ENCODE measurements at regions not wholly inside any gene's neighbourhood (a gene's known extent, or its start where the extent isn't known, plus 50 kb on each side); places are given as distances from the start of the nearest gene placed in this dataset.
"Not testable (repeated sequence)": the region's sequence is repeated elsewhere in the genome, so short reads cannot be mapped to it uniquely, and the experiment has no call there.

DNA sequence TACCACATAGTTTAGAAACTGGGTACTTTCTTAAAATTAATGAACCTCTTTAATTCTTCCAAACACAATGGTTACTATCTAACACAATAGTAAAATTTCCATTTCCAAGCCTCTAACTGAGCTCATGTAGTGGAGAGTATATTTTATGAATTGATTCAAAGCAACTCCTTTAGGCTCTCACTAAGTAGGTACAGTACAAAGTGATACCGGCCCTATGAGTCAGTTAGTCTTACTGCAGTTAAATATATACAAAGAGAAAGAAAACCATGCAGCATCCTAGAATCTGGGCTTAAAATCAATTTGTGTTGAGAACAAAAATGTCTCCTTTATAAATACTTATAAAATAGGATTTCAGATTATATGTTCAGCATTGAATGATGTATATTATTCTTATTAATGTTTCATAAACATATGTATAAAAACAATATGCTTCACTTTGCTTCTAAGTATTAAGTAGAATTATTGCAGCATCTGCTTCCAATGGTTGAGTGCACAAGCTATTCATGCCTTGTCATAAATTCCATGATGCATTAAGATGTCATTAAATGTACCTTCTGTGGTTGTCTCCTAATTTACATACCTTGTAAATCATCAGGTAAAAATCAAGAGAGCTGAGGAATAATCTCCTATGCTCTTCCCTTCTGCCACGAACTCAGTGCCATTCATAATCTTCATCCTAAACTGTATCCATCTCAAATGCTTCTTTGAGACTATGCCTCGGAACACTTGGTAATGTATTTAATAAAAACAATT lies 1037.8 kb downstream of the STPG2 start:
- no peak overlapping the region for H3K4me3 ChIP-seq
- H3K27me3 ChIP-seq = peaks cover 4% of the 10 kb centered on the region
- H3K36me3 ChIP-seq = no peaks in the 10 kb centered on the region
- H3K27ac ChIP-seq = no peak overlapping the region
- H3K4me1 ChIP-seq = no peaks in the 10 kb centered on the region
- no peaks in the 10 kb centered on the region for H3K9me3 ChIP-seq (replicated peaks)
- DNase-seq = no peak

DNA sequence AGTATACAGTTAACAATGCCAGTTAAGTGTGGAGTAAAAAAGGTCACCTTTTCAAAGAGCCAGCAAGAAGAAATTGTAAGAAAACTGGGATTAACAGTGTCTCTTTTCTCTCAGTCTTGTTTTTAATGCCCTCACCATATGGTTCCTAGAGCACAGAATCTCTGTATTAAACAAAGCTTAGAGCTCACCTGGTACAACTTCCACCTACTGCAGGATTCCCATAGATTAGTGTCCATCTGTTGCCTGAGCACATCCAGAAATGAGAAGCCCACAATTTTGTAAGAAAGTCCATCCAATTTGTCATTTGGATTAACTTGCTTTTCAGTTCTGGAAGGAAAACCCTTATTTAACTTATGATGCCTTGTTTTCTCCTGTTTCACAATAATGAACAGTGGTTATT lies 1037.1 kb downstream of the STPG2 start:
- Histone ChIP-seq H3K27me3 (peaks cover 4% of the 10 kb centered on the region), H3K36me3 (no peaks in the 10 kb centered on the region), H3K4me3 (no peak overlapping the region), H3K4me1 (no peaks in the 10 kb centered on the region), H3K9me3 (replicated peaks) (no peaks in the 10 kb centered on the region), H3K27ac (no peak overlapping the region)
- DNase-seq = no peak

DNA sequence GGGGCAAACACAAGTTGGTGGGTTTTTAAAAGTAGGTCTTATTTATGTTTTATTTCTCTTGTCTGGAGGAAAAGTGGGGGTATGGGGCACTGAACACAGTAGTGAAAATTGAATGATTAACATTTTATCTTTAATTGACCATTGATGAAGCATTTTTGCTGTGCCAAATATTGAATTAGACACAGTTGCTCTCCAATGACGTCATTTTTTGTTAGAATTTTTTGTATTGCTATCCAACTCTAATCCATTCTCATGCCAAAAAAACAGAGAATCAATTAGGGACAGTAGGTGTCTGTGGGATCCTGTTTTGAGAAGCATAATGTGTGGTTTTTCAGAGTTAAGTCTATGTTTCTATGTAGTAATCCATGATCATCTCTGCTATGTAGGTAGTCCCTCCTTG lies 1032.8 kb downstream of the STPG2 start:
- Histone ChIP-seq H3K36me3 (no peaks in the 10 kb centered on the region), H3K27me3 (no peaks in the 10 kb centered on the region)
- DNase-seq = no peak

DNA sequence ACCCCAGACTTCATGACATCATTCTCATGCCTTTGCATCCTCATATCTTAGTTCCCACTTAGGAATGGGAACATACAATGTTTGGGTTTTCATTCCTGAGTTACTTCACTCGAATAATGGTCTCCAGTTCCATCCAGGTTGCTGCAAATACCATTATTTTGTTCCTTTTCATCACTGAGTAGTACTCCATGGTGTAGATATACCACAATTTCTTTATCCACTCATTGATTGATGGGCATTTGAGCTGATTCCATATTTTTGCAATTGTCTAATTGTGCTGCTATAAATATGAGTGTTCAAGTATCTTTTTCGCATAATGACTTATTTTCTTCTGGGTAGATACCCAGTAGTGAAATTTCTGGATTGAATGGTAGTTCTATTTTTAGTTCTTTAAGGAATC lies 1026.8 kb downstream of the STPG2 start:
- DNase-seq = no peak
- H3K27ac ChIP-seq = no peak overlapping the region
- H3K9me3 ChIP-seq (replicated peaks) = no peaks in the 10 kb centered on the region
- no peak overlapping the region for H3K4me3 ChIP-seq
- H3K36me3 ChIP-seq = no peaks in the 10 kb centered on the region
- H3K27me3 ChIP-seq = no peaks in the 10 kb centered on the region
- no peaks in the 10 kb centered on the region for H3K4me1 ChIP-seq

More for the DNA sequence above, 1032.8 kb downstream of the STPG2 start:
- Histone ChIP-seq H3K4me1 (no peaks in the 10 kb centered on the region), H3K9me3 (replicated peaks) (no peaks in the 10 kb centered on the region), H3K4me3 (no peak overlapping the region), H3K27ac (no peak overlapping the region)

DNA sequence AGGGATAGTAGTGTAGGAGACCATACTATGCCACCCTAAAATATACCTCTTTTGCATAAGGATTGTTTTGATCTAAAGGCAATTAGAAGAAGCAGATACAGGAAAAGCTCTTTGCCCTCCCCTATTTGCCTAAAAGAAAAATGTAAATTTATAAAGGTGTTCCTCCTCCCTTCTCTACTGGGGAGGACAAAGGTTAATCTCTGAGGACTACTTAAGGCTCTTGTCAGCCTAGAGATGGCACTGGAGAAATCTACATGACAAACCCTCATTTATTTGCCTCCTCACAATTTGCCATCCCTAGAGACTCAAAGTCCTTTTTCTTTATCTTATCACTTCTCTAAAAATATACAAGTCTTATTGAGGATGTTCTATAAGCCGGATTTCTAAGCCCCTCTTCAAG lies 1021.8 kb downstream of the STPG2 start:
- Histone ChIP-seq H3K4me3 (no peak overlapping the region), H3K27me3 (no peaks in the 10 kb centered on the region), H3K27ac (no peak overlapping the region), H3K36me3 (no peaks in the 10 kb centered on the region), H3K4me1 (no peaks in the 10 kb centered on the region), H3K9me3 (replicated peaks) (no peaks in the 10 kb centered on the region)
- no peak for DNase-seq

DNA sequence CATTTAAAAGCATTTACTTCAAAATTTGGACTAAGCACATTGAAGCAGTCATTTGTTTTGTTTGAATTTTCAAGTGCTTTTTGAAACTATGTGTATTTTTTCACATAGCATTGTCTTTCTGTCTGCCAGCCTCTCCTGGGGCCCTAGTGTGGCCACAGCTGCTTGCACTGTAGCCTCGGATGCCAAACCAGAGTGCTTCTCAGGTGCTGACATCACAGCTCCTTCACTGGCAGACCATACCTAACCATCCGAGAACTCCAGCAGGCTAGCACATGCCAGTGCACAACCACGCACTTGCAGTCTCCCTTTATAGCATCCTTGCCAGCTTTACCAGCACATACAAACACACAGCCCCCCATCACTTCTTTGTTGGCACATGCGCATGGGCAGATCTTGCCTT lies 1019.7 kb downstream of the STPG2 start:
- H3K27me3 ChIP-seq = no peaks in the 10 kb centered on the region
- no peaks in the 10 kb centered on the region for H3K36me3 ChIP-seq
- DNase-seq = no peak
- H3K9me3 ChIP-seq (replicated peaks) = no peaks in the 10 kb centered on the region
- no peaks in the 10 kb centered on the region for H3K4me1 ChIP-seq
- H3K27ac ChIP-seq = no peak overlapping the region
- no peak overlapping the region for H3K4me3 ChIP-seq

DNA sequence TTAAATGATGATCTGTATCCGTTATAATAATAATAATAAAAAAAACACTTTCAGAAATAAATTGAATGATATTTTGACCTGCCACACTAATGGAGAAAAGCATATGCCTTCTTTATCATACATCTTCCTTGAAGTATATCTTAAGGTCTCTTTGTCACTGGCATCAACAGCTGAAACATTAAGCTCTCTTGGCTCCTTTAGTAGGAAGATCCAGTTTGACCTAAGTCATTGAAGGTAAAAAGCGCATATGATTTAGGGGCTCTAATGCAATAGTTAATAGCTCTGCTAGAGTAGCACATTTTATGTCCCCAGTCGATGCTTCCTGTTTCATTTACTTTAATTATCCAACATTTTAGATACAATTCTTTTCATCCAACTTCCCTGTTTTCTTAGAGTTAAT lies 1010.8 kb downstream of the STPG2 start:
- H3K27ac ChIP-seq = no peak overlapping the region

DNA sequence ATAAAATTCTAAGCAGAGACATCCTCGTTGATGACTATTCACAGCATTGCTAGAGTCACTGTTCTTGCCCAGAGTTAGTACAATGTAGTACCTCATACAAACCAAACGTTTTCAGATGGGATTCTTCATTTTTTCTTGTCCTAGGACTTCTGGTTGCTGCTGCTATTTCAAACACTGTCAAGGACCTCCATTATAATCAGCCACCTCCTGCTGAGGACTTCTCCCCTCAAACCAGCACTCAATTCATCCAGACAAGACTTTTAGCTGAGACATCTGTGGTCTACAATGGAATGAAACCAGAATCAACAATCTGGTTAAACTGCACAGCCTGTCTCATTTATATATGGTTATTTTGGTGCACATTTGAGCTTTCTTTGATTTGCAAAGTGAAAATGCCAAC lies 1008.8 kb downstream of the STPG2 start:
- Histone ChIP-seq H3K36me3 (no peaks in the 10 kb centered on the region), H3K27me3 (no peaks in the 10 kb centered on the region), H3K4me1 (no peaks in the 10 kb centered on the region), H3K9me3 (replicated peaks) (no peaks in the 10 kb centered on the region), H3K4me3 (no peak overlapping the region), H3K27ac (no peak overlapping the region)
- DNase-seq = no peak

More for the DNA sequence above, 1010.8 kb downstream of the STPG2 start:
- H3K36me3 ChIP-seq = no peaks in the 10 kb centered on the region
- no peaks in the 10 kb centered on the region for H3K9me3 ChIP-seq (replicated peaks)
- H3K4me1 ChIP-seq = no peaks in the 10 kb centered on the region
- no peak overlapping the region for H3K4me3 ChIP-seq
- no peaks in the 10 kb centered on the region for H3K27me3 ChIP-seq
- no peak for DNase-seq

DNA sequence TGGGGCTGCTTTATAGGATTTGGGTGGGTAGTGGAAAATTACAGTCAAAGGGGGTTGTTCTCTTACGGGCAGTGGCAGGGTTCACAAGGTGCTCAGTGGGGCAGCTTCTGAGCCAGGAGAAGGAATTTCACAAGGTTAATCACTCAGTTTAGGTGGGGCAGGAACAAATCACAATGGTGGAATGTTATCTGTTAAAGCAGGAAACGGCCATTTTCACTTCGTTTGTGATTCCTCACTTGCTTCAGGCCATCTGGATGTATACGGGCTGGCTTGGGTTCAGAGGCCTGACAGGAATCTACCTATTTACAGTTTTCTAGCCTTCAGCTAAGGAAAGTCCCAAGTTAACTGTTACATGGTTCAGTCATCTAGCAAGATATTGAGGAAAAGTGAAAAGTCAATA lies 1003.5 kb downstream of the STPG2 start:
- Histone ChIP-seq H3K4me3 (no peak overlapping the region), H3K4me1 (no peaks in the 10 kb centered on the region), H3K27me3 (no peaks in the 10 kb centered on the region), H3K27ac (no peak overlapping the region), H3K9me3 (replicated peaks) (no peaks in the 10 kb centered on the region), H3K36me3 (no peaks in the 10 kb centered on the region)
- DNase-seq = no peak

DNA sequence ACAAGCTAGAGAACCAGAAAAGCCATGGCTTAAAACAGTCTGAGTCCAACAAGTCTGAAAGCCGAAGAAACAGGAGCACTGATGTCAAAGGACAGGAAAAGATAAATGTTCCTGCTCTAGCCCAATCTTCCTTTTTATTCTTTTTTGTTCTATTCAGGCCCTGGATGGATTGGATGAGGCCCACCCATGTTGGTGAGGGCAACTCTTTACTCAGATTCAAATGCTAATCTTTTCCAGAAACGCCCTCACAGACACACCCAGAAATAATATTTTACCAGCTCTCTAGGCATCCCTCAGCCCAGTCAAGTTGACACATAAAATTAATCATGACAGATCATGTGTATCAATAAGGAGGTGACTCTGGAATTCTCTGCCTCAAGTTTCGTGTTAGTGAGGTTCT lies 1002.7 kb downstream of the STPG2 start:
- H3K36me3 ChIP-seq = no peaks in the 10 kb centered on the region
- no peak overlapping the region for H3K27ac ChIP-seq
- no peaks in the 10 kb centered on the region for H3K4me1 ChIP-seq
- H3K27me3 ChIP-seq = no peaks in the 10 kb centered on the region
- H3K9me3 ChIP-seq (replicated peaks) = no peaks in the 10 kb centered on the region
- DNase-seq = no peak
- no peak overlapping the region for H3K4me3 ChIP-seq

DNA sequence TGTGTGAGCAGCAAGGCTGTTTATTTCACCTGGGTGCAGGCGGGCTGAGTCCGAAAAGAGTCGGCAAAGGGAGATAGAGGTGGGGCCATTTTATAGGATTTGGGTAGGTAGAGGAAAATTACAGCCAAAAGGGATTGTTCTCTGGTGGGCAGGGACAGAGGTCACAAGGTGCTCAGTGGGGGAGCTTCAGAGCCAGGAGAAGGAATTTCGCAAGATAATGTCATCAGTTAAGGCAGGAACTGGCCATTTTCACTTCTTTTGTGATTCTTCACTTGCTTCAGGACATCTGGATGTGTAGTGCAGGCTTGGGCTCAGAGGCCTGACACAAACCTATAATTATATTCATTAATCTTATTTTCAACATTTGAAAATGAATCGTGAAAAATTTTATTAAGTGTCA lies 1001.9 kb downstream of the STPG2 start:
- not testable (repeated sequence) for H3K27ac ChIP-seq; H3K4me1 ChIP-seq; H3K9me3 ChIP-seq (replicated peaks); H3K4me3 ChIP-seq; DNase-seq; H3K36me3 ChIP-seq; H3K27me3 ChIP-seq

DNA sequence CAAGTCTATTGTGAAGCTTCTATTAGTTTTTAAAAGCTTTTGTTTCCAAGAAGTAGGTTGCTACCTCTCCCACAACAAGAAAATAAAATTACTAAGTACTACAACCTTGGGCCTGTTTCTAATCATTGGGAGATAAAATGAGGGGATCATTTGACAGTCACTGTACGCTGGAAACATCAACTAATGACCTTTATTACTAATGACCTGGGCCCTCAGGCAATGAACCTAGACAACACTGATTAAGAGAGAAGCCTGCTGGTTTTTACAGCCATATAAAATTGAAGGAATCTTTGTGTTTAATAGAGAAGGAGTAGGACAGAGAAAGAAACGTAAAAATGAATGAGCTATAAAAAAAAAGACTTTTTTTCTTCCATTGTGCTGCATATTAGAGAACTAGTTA lies 1000.9 kb downstream of the STPG2 start:
- DNase-seq = no peak
- Histone ChIP-seq H3K4me3 (no peak overlapping the region), H3K4me1 (no peaks in the 10 kb centered on the region), H3K9me3 (replicated peaks) (no peaks in the 10 kb centered on the region), H3K27me3 (no peaks in the 10 kb centered on the region), H3K36me3 (no peaks in the 10 kb centered on the region), H3K27ac (no peak overlapping the region)

DNA sequence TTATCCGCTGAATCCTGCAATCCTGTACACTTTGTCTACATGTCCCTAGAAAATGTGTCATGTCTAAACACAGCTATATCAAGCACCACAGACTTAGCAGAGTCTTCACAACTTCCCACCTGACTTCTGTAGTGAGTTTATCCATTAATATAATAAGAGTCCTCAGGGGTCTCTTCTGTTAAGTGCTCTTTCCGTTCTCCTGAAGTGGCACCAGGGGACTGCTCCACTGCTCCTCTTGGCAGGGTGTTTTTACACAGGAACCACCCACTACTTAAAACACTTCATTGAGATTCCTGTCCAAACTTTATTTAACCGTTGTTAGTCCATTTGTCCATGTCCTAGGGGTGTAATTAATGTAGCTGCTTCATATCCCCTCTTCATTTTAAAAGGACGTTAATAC lies 1000.4 kb downstream of the STPG2 start:
- Histone ChIP-seq H3K4me1 (no peaks in the 10 kb centered on the region), H3K36me3 (no peaks in the 10 kb centered on the region), H3K27me3 (no peaks in the 10 kb centered on the region), H3K4me3 (no peak overlapping the region), H3K27ac (no peak overlapping the region), H3K9me3 (replicated peaks) (no peaks in the 10 kb centered on the region)
- no peak for DNase-seq

DNA sequence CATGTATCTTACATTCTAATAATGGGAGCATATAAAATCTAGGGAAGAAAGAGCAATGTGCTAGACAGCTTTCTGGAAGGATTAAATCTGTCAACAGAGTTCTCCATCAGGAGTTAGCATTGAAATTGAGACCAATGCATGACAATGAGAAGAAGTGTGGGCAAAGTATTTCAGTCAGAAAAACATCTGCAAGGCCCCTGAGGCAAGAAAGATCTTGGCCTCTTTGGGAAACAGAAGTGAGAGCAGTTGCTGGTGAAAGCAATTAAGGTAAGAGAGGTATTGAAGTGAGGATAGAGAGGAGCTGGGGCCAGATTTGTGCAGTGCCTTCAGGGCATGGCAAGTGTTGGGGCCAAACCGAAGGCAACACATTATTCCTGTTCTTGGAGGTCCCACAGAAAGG lies 999.1 kb downstream of the STPG2 start:
- Histone ChIP-seq H3K36me3 (no peaks in the 10 kb centered on the region), H3K27ac (no peak overlapping the region), H3K27me3 (no peaks in the 10 kb centered on the region), H3K4me3 (no peak overlapping the region), H3K4me1 (no peaks in the 10 kb centered on the region), H3K9me3 (replicated peaks) (no peaks in the 10 kb centered on the region)
- DNase-seq = no peak

DNA sequence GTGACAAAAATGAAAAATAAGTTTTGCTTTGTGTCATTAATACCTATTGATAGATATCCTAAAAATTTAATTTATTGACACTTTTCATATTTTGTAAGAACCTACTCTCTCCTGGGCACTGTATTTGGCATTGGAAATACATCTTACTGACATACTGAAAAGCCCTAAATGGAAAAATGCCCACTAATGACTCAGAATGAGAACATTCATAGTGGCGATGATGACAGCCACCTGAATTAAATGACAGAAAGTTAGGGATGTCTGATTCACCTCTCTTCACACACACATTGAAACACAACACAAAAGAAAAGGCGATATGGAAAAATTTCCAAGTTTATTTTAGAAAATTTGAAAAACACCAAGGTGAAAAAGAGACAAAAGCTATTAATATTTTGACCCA lies 992.3 kb downstream of the STPG2 start:
- Histone ChIP-seq H3K4me1 (no peaks in the 10 kb centered on the region), H3K27ac (no peak overlapping the region), H3K36me3 (no peaks in the 10 kb centered on the region), H3K9me3 (replicated peaks) (no peaks in the 10 kb centered on the region), H3K27me3 (no peaks in the 10 kb centered on the region), H3K4me3 (no peak overlapping the region)
- DNase-seq = no peak

DNA sequence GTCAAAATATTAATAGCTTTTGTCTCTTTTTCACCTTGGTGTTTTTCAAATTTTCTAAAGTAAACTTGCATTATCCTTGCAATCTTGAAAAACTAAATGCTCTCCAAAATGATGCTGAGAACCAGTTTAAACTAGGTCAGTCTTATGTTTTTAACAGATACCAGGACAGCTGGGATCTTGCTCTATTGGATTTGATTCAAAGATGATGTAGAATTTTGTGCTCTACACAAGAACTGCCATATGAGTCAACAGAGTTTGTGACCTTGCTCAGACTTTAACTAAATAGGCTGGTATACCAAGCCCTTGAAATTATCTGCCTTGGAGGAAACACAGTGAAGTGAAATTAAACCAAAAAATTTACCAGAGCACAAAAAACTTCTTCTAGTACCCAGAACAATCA lies 991.1 kb downstream of the STPG2 start:
- H3K27me3 ChIP-seq = no peaks in the 10 kb centered on the region
- no peaks in the 10 kb centered on the region for H3K36me3 ChIP-seq
- H3K27ac ChIP-seq = no peak overlapping the region
- H3K4me1 ChIP-seq = no peaks in the 10 kb centered on the region
- no peaks in the 10 kb centered on the region for H3K9me3 ChIP-seq (replicated peaks)
- DNase-seq = no peak
- H3K4me3 ChIP-seq = no peak overlapping the region

Measured in SJCRH30 (cell line).